CD1c-positive myeloid dendritic cell (primary cell): ENCODE measurements at regions not wholly inside any gene's neighbourhood (a gene's known extent, or its start where the extent isn't known, plus 50 kb on each side); places are given as distances from the start of the nearest gene placed in this dataset.
"Not testable (repeated sequence)": the region's sequence is repeated elsewhere in the genome, so short reads cannot be mapped to it uniquely, and the experiment has no call there.

Experiments used
- DNase-seq: peaks from one replicate; pipeline ENCODE4 v3.0.0-alpha.2; 2016; ENCODE audit errors: extremely low spot score

- not testable (repeated sequence) for DNase-seq
Measured at GRCh38 chr6:8920244-8920643, 484.9 kb upstream of the SLC35B3 start.

- no peak for DNase-seq
Measured at GRCh38 chr6:8918196-8918595, 482.9 kb upstream of the SLC35B3 start.

DNA sequence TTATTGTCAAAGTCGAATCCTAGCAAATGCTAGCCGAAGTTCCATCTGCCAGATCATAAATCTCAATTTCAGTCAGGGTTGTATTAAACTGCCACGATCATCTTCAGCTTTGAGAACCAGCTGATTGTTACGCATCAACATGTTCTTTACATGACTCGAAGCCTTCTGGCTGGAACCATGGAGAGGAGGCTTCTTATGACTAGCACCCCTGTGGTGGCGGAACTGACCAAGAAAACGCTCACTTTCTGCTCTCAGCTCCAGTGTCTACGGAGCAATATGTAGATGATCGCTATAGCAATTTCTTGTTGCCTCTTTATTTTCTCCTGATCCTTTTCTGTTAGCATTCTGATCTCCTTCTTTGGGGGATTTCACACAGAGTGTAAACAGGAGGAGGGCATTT lies 479.4 kb upstream of the SLC35B3 start:
- DNase-seq = no peak

DNA sequence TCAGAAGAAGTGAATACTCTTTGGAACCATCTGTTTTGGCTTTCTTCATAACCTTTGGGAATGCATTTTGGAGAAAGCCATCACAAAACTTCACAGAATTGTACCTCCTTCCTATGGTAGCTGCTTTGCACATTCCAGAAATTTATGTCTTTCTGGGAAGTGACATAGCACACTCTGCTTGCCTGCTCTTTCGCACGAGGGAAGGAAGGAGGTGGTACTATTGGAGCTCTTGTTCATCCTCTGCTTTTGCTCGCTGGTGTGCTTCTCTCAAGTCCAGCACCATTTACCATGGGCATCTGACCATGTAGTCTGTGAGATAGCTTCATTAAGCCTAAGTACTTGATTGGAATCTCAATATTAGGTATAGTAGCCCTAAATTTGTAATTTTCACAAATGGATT lies 473.3 kb upstream of the SLC35B3 start:
- no peak for DNase-seq

- DNase-seq = no peak
Measured at GRCh38 chr6:8906699-8907098, 471.4 kb upstream of the SLC35B3 start.

- DNase-seq = no peak
Measured at GRCh38 chr6:8905757-8906156, 470.4 kb upstream of the SLC35B3 start.

GRCh38 chr6:8904754-8905153 lies 469.4 kb upstream of the SLC35B3 start:
- no peak for DNase-seq

DNA sequence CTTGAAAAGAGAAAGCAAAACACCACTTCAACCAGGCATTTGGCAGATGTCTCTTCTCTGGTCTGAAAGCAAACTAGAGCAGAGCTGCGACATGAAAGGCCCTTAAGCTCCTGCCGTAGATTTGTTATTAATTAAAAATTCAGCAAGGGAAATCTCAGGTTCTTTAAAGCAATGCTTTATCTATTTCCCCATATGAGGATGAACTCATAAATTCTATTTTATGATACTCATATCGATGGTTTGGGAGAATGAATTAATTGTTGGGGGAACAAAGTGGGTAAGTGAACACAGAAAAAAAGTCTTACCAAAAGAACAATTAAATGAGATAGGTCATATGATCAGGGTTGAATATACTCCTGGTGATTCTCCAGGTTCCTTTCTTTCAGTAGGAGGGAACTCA lies 464.7 kb upstream of the SLC35B3 start:
- DNase-seq = no peak

- DNase-seq = no peak
Measured at GRCh38 chr6:8889514-8889913, 454.2 kb upstream of the SLC35B3 start.

DNA sequence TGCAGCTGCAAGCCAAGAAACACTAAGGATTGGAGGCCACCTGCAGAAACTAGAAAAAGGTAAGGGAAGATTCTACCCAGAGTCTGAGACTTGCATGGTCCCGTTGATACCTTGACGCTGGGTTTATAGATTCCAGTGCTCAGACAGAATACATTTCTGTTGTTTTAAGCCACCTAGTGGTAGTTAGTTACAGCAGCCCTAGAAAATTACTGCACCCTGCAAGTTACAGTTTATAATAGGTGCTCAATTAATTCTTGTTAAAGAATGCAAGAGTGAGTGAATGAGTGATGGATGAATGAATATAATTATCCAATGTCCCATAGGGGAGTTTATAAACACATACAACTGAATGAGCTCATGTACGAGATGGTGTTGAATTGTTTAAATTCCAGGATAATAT lies 453.1 kb upstream of the SLC35B3 start:
- no peak for DNase-seq

- DNase-seq = peak; percentile 51
Measured at GRCh38 chr6:8881663-8882062, 446.3 kb upstream of the SLC35B3 start.

DNA sequence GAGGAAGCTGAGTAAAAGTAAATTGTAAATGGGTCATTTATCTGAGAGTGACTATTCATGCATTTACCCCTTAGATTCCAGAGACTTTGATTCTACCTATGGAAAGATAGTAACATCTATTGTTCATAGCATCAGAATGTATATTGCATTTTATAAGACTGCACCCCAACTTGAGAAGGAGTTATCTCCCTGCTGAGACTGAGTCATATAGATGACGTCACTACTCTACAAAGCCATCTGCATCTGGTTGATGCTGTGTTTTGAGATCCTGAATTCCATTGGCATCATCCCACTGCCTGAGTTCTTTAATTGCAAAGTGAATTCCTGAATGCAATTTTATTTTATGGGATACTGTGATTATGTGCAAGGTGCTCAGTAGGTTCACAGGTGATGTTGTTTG lies 444.0 kb upstream of the SLC35B3 start:
- DNase-seq = no peak

GRCh38 chr6:8875986-8876385 lies 440.6 kb upstream of the SLC35B3 start:
- no peak for DNase-seq

DNA sequence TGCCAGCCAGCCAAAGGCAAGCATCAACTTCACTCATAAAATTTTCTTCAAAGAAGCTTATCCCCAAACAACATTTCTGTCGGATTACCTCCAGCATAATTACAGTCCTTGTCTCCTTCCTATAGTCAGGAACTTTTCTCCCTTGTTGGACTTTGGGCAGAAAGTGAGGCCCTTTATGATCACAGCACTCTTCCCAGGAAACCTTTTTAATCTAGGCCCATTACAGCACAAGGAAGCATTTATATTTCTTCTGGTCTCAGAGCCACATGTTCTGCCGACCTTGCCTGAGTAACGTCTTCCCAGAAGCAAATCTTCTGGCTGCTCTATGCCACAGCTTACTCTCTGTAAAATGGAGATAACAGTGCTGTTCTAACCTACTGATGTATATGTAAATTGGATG lies 437.2 kb upstream of the SLC35B3 start:
- no peak for DNase-seq

- DNase-seq = no peak
Measured at GRCh38 chr6:8865451-8865850, 430.1 kb upstream of the SLC35B3 start.

GRCh38 chr6:8860671-8861070 lies 425.3 kb upstream of the SLC35B3 start:
- no peak for DNase-seq

DNA sequence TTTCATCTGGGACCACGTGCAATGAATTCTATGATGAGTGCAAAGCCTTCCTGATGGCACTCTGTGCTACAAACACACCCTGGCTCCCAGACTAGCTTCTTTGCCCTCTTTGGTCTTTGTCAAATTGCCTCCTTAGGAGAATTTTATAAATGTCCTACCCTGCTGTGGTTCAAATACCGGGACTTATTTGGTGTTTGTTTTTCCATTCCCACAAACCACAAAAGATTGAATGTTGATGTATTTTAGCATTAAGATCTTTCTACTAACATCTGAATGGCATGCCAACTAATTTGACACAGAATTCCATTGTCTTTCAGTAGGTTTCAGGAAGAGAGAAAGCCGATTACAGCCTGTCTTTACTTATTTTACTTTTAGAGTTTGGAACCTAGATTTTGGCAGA lies 424.2 kb upstream of the SLC35B3 start:
- DNase-seq = no peak

DNA sequence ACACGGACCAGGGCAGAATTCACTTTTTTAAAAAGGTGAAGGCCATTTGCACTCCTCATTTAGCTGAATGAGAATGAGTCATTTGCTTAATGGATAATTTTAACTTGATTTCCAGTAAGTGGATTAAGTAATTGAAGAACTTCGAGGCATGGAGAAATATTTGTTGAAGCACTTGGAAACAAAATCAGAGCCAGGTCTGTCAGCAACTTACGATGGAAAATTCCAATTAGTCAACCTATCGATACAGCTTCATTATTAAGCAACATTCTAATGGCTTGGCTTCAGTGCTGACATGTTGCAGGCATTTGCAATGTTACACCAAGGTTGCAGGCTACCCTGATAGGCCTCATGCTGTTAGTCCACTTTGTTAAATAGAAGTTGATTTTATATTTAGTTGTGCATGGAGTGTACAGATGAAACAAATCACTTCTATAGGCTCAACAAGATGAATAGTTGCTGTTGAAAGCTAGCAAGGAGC lies 423.5 kb upstream of the SLC35B3 start:
- no peak for DNase-seq

DNA sequence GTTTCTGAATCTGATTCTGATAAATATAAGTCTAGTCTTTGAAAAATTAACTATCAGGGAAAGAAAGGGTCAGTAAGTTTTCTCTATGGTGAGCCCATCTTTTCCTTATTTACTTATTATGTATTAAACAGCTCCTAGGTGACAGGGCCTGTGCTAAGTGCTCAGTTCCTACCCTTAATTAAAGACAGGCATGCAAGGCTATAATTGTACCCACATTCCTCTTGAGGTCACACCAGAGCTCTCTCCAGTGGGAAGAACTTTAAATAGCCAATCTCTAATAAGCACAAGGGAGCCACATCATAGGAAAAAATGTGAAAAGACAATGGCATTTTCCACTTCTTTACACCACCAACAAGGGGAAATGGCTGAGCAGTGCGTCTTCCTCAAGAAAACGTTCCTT lies 421.8 kb upstream of the SLC35B3 start:
- no peak for DNase-seq

GRCh38 chr6:8855411-8855810 lies 420.1 kb upstream of the SLC35B3 start:
- DNase-seq = no peak

DNA sequence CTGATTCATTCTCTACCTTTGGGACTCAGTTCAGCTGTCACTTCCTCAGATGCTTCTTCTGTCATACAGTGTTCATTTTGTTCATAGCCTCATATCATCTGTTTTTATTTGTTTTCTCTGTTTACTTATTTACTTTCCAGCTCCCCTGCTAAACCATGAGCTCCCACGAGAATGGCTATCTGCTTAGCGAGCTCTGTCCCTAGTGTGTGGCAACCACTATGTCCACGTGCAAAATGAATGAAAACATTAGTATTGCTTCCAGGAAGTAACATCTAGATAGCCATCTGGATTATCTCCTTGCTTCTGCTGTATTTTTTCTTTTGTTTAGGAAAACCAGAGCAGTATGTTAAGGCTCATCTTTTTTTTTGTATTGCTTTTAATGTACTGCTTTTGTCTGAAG lies 417.0 kb upstream of the SLC35B3 start:
- no peak for DNase-seq

- not testable (repeated sequence) for DNase-seq
Measured at GRCh38 chr6:8846680-8847079, 411.3 kb upstream of the SLC35B3 start.

DNA sequence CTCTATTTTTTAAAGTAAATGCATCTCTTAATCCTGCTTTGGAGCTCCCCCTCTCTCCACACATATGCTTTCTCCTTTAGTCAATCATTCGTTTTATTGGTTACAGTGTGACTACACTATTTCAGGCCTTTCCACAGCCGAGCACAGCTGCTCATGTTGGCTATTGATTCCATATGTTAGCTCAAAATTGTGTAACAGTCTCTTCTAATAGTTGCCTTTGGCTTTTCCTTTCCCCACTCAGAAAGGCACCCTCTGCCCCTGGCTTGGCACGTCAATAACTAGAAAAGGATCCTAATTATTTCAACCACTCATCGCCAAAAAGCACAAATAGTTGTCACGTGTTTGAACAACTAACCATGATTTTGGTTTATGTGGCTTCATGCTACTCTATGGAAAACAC lies 410.3 kb upstream of the SLC35B3 start:
- DNase-seq = no peak

DNA sequence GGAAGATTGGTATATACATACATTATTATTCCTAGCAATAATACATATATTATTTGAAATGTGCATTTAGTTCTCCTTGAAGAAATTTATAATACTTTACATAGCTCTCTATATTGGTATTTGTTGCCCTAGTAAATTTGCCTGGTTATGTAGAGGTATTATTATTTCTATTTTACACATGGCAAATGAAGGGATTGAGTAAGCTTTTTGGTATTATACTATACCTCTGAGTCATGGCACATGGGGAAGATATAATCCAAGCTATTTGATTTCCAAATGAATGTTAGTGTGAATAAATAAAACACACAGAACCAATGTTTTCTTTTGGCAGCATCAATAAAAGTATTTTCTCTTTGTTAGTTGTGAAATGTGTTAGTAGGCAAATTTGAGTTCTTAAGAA lies 409.6 kb upstream of the SLC35B3 start:
- DNase-seq = no peak

DNA sequence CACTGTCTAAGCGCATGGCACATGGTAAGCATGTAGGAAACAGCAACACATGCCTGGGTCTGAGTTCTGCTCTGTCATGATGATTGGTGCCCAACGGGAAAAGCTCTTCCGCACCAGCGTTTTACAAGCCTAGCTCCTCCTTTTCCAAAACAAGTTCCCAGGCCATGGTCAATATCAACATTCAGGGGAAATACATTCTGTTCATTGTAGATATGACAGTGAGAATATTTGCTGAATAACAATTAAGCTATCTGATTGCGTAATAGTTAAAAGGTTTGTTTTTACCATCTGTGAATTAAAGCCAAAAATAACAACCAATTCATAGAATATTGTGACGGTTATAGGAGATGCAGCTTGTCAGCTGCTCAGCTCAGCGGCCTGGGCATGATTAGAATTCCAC lies 404.3 kb upstream of the SLC35B3 start:
- no peak for DNase-seq
